DMS53 treated with DMSO at 0.1 percent for 48 hours (cell line): ENCODE measurements at regions not wholly inside any gene's neighbourhood (a gene's known extent, or its start where the extent isn't known, plus 50 kb on each side); places are given as distances from the start of the nearest gene placed in this dataset.

ENCODE experiments used
- DNase-seq: peaks from one replicate; lab custom pipeline; 2025; ENCODE audit not compliant: unreplicated experiment; lab: John Stamatoyannopoulos, UW

GRCh38 chr1:232263452-232263851 is 366.5 kb downstream of the SIPA1L2 start:
- no peak for DNase-seq

- DNase-seq = no peak
Observed at GRCh38 chr1:232262991-232263390, 366.9 kb downstream of the SIPA1L2 start.

GRCh38 chr1:232260861-232261260 is 369.1 kb downstream of the SIPA1L2 start:
- no peak for DNase-seq

- DNase-seq = no peak
Observed at GRCh38 chr1:232260045-232260444, 369.9 kb downstream of the SIPA1L2 start.

- DNase-seq = no peak
Observed at GRCh38 chr1:232259333-232259732, 370.6 kb downstream of the SIPA1L2 start.

- no peak for DNase-seq
Observed at GRCh38 chr1:232252546-232253118, 377.3 kb downstream of the SIPA1L2 start.

- no peak for DNase-seq
Observed at GRCh38 chr1:232250838-232251237, 379.1 kb downstream of the SIPA1L2 start.

- no peak for DNase-seq
Observed at GRCh38 chr1:232249861-232250777, 379.8 kb downstream of the SIPA1L2 start.

GRCh38 chr1:232249339-232249738 is 380.6 kb downstream of the SIPA1L2 start:
- DNase-seq = no peak

- no peak for DNase-seq
Observed at GRCh38 chr1:232248276-232248820, 381.6 kb downstream of the SIPA1L2 start.

- DNase-seq = no peak
Observed at GRCh38 chr1:232247669-232248068, 382.3 kb downstream of the SIPA1L2 start.

GRCh38 chr1:232244426-232244825 is 385.5 kb downstream of the SIPA1L2 start:
- DNase-seq = no peak

- DNase-seq = no peak
Observed at GRCh38 chr1:232239998-232240397, 389.9 kb downstream of the SIPA1L2 start.

GRCh38 chr1:232239522-232239921 is 390.4 kb downstream of the SIPA1L2 start:
- DNase-seq = no peak

- no peak for DNase-seq
Observed at GRCh38 chr1:232238009-232238408, 391.9 kb downstream of the SIPA1L2 start.

GRCh38 chr1:232227306-232227705 is 402.6 kb downstream of the SIPA1L2 start:
- DNase-seq = no peak

GRCh38 chr1:232226197-232226712 is 403.7 kb downstream of the SIPA1L2 start:
- no peak for DNase-seq

GRCh38 chr1:232225336-232226131 is 404.4 kb downstream of the SIPA1L2 start:
- DNase-seq = no peak

- DNase-seq = no peak
Observed at GRCh38 chr1:232223887-232224286, 406.0 kb downstream of the SIPA1L2 start.

GRCh38 chr1:232223183-232223708 is 406.7 kb downstream of the SIPA1L2 start:
- no peak for DNase-seq

- DNase-seq = no peak
Observed at GRCh38 chr1:232222614-232223013, 407.3 kb downstream of the SIPA1L2 start.
